ENCODE measurements at regions not wholly inside any gene's neighbourhood (a gene's known extent, or its start where the extent isn't known, plus 50 kb on each side); places are given as distances from the start of the nearest gene placed in this dataset.
A peak's percentile ranks its signal among the peaks of the same experiment; 100 is the strongest.

DNA sequence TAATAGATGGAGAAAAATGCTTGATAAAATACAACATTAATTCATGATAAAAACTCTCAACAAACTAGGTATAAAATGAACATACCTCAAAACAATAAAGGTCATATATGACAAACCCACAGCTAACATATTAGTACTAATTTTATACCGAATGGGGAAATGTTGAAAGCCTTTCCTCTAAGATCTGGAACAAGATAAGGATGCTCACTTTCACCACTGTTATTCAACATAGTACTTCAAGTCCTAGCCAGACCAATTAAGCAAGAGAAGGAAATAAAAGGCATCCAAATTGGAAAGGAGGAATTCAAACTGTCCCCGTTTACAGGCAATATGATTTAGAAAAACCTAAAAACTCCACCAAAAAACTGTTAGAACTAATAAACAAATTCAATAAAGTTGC, 61.5 kb upstream of the CTIF start:
- Histone ChIP-seq H3K4me1 (no peaks in the 10 kb centered on the region), H3K27ac (no peak overlapping the region), H3K27me3 (no peaks in the 10 kb centered on the region), H3K36me3 (no peaks in the 10 kb centered on the region), H3K9me3 (no peaks in the 10 kb centered on the region), H3K4me3 (no peak overlapping the region), H3K9ac (ENCODE audit: low read depth in 2 of 2, low read length in 2 of 2) (no peak overlapping the region)
- TF ChIP-seq, protein P1, sequence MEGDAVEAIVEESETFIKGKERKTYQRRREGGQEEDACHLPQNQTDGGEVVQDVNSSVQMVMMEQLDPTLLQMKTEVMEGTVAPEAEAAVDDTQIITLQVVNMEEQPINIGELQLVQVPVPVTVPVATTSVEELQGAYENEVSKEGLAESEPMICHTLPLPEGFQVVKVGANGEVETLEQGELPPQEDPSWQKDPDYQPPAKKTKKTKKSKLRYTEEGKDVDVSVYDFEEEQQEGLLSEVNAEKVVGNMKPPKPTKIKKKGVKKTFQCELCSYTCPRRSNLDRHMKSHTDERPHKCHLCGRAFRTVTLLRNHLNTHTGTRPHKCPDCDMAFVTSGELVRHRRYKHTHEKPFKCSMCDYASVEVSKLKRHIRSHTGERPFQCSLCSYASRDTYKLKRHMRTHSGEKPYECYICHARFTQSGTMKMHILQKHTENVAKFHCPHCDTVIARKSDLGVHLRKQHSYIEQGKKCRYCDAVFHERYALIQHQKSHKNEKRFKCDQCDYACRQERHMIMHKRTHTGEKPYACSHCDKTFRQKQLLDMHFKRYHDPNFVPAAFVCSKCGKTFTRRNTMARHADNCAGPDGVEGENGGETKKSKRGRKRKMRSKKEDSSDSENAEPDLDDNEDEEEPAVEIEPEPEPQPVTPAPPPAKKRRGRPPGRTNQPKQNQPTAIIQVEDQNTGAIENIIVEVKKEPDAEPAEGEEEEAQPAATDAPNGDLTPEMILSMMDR (IDR thresholded peaks at IDR 0.05), result no peak
- intact Hi-C loops (cut with DNase I), result no loop called here
- no peak for DNase-seq

DNA sequence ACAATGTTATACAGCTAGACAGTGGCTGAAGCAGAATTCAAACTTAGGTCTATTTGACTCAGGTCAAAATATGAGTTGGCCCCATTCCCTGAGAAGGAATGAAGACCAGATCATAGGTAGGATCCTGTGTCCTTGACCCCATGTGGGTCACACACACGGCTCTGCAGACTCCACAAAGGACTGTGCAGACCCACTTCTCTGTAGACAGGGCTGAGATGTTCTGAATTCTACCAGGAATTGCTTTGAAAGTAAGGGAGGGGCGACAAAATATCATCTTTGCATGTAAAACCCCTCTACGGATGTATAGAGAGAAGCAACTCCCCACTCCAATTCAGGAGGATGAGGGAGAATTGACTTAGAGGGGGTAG, 62.3 kb upstream of the CTIF start:
- intact Hi-C loops (cut with DNase I), result loop anchor here (1.0 kb wide), 1 partner anchor 187 kb away; no protein-coding TSS in a partner anchor
- no peaks in the 10 kb centered on the region for H3K9me3 ChIP-seq
- H3K27ac ChIP-seq, result no peak overlapping the region
- DNase-seq, result no peak
- no peaks in the 10 kb centered on the region for H3K27me3 ChIP-seq
- H3K4me1 ChIP-seq, result no peaks in the 10 kb centered on the region
- H3K4me3 ChIP-seq, result no peak overlapping the region
- TF ChIP-seq, protein P1 (IDR thresholded peaks at IDR 0.05), result no peak
- H3K9ac ChIP-seq (ENCODE audit: low read depth in 2 of 2, low read length in 2 of 2), result no peak overlapping the region
- H3K36me3 ChIP-seq, result no peaks in the 10 kb centered on the region

DNA sequence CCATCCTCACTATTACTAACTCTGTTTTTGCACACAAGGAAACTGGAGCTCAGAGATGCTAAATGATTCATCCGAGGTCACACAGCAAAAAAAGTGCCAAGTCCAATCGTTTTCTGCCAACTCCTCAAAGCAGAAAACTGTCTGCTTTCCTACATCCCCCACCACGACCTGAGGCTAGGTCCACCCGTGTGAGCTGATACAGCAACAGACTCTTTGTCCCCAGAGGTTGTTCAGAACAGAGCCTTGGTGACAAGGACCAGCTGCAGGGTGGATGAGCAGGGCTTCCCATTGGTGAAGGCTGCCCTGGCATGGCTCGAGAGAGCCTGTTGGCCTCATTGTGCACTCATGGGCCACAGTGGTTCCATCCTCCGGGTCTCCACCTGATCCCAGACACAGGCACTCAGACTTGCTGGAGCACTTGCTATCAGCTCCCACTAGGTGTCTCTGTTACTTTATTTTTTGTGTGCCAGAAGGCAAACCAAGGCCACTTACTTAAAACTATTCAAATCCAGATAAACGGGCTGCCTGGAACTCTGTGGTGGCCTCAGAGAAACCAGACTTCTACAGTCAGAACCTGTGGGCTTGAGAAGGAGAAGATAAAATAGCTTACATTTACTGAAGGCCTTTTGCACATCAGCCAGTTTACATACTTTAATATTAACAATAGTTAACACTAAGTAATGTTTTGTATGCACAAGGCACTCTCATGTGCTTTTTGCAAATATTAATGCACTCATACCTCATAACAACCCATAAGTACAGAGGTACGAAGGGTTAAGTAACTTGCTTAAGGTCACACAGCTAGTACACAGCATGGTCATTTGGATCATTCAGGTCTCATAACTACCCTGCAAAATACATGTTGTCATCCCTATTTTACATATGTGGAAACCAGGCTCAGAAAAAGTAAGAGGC, 62.9 kb upstream of the CTIF start:
- H3K4me1 ChIP-seq, result no peaks in the 10 kb centered on the region
- no peak for DNase-seq
- no peaks in the 10 kb centered on the region for H3K9me3 ChIP-seq
- intact Hi-C loops (cut with DNase I), result loop anchor here (1.0 kb wide), 1 partner anchor 187 kb away; no protein-coding TSS in a partner anchor
- H3K27ac ChIP-seq, result no peak overlapping the region
- TF ChIP-seq, protein P1 (IDR thresholded peaks at IDR 0.05), result peak; percentile 67
- no peak overlapping the region for H3K9ac ChIP-seq (ENCODE audit: low read depth in 2 of 2, low read length in 2 of 2)
- H3K36me3 ChIP-seq, result no peaks in the 10 kb centered on the region
- no peak overlapping the region for H3K4me3 ChIP-seq
- no peaks in the 10 kb centered on the region for H3K27me3 ChIP-seq

DNA sequence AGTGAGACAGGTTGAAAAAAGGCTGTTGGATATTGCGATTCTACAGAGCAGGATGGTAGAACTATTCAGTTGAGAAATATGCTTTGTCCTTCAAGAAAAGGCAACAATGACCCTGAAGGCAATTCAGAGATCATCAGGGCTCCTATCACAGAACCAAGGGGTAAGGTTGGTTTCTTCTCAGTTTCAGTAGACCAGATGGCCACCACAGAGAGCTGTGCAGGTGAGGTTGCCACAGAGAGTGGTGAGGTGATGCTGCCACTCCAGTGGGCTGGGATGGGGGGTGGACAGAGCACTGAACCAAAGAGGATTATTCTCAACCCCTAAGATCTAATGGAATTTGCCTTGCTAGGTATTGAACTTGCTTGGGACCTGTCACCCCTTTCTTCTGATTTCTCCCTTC, 64.6 kb upstream of the ZBTB7C start:
- no peak for DNase-seq
- Histone ChIP-seq H3K4me1 (no peaks in the 10 kb centered on the region), H3K27ac (no peak overlapping the region), H3K9ac (ENCODE audit: low read depth in 2 of 2, low read length in 2 of 2) (no peak overlapping the region), H3K4me3 (no peak overlapping the region), H3K9me3 (no peaks in the 10 kb centered on the region), H3K36me3 (no peaks in the 10 kb centered on the region), H3K27me3 (no peaks in the 10 kb centered on the region)
- TF ChIP-seq, protein P1 (IDR thresholded peaks at IDR 0.05), result no peak
- intact Hi-C loops (cut with DNase I), result no loop called here

DNA sequence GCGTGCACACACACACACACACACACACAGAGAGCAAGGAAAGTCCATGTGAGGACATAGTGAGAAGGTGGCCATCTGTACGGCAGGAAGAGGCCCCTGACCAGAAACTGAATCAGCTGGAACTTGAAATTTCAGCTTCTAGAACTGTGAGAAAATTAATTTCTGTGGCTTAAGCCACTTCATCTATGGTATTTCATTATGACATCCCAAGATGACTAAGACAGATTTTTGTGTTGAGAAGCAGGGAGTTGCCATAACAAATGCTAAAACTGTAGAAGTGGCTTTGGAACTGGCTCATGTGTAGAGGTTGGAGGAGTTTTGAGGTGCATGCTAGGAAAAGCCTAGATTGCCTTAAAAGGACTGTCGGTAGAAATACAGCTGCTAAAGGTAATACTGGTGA, 63.4 kb upstream of the ZBTB7C start:
- H3K9ac ChIP-seq (ENCODE audit: low read depth in 2 of 2, low read length in 2 of 2), result no peak overlapping the region
- H3K36me3 ChIP-seq, result no peaks in the 10 kb centered on the region
- no peak overlapping the region for H3K4me3 ChIP-seq
- no peaks in the 10 kb centered on the region for H3K4me1 ChIP-seq
- intact Hi-C loops (cut with DNase I), result no loop called here
- no peak for DNase-seq
- H3K27ac ChIP-seq, result no peak overlapping the region
- no peaks in the 10 kb centered on the region for H3K9me3 ChIP-seq
- H3K27me3 ChIP-seq, result no peaks in the 10 kb centered on the region
- TF ChIP-seq, protein P1 (IDR thresholded peaks at IDR 0.05), result no peak
